ENCODE measurements at regions not wholly inside any gene's neighbourhood (a gene's known extent, or its start where the extent isn't known, plus 50 kb on each side); places are given as distances from the start of the nearest gene placed in this dataset.

DNA sequence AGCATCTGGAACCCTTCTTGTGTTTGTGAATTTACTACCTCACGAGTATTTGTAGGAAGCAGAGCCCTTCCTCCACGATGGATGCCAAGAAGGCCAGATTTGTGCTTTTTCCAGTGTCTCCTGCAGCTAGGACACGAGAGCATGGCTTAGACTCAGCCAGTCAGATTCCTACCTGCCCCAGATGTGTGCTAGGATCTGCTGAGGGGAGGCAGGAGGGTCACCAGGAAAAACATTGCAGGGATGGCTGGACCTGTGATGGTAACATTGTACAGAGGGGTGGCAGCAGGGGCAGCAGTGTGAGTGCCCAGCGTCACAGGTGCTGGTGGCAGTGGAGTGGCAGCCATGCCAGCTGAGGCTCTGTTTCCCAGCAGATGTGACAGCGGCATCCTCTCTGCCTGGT is 285.3 kb downstream of the FAM43A start:
- Histone ChIP-seq H3K27ac (ENCODE audit: low read length) (no peak overlapping the region), H3K27me3 (replicated peaks; ENCODE audit: insufficient read depth, low read length) (no peaks in the 10 kb centered on the region)
- no peak for TF ChIP-seq EZH2phosphoT487 (IDR thresholded peaks at IDR 0.05; ENCODE audit: low read length)
- TF ChIP-seq, protein P1, sequence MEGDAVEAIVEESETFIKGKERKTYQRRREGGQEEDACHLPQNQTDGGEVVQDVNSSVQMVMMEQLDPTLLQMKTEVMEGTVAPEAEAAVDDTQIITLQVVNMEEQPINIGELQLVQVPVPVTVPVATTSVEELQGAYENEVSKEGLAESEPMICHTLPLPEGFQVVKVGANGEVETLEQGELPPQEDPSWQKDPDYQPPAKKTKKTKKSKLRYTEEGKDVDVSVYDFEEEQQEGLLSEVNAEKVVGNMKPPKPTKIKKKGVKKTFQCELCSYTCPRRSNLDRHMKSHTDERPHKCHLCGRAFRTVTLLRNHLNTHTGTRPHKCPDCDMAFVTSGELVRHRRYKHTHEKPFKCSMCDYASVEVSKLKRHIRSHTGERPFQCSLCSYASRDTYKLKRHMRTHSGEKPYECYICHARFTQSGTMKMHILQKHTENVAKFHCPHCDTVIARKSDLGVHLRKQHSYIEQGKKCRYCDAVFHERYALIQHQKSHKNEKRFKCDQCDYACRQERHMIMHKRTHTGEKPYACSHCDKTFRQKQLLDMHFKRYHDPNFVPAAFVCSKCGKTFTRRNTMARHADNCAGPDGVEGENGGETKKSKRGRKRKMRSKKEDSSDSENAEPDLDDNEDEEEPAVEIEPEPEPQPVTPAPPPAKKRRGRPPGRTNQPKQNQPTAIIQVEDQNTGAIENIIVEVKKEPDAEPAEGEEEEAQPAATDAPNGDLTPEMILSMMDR (IDR thresholded peaks at IDR 0.05; ENCODE audit: low read length): no peak
- TF ChIP-seq EZH2 (optimal IDR thresholded peaks at IDR 0.05; ENCODE audit: low read depth, low read length): no peak

DNA sequence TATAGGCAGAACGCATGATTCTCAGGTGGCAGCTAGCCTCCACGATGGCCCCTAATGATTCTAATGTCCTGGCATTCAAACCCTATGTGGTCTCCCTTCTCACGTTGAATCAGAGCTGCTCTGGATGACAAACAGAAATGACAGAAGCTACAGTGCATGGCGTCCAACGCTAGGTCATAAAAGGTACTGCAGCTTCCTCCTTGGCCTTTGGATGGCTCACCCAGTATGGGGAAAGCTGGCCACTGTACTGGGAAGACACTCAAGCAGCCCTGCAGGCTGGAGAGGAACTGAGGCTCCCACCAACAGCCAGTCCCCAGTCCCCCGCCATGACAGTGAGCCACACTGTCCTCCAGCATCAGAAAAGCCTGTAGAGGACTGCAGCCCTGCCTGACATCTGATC is 286.3 kb downstream of the FAM43A start:
- no peaks in the 10 kb centered on the region for H3F3A ChIP-seq (ENCODE audit: insufficient read depth, low read length)
- H3K9ac ChIP-seq (ENCODE audit: low read length): no peak overlapping the region
- no peak overlapping the region for H2AFZ ChIP-seq (ENCODE audit: low read length)
- H3K4me1 ChIP-seq (ENCODE audit: low read length): no peaks in the 10 kb centered on the region
- TF ChIP-seq, protein P1 (IDR thresholded peaks at IDR 0.05; ENCODE audit: low read length): no peak
- TF ChIP-seq EZH2phosphoT487 (IDR thresholded peaks at IDR 0.05; ENCODE audit: low read length): no peak
- no peak for TF ChIP-seq EZH2 (optimal IDR thresholded peaks at IDR 0.05; ENCODE audit: low read depth, low read length)
- H3K79me2 ChIP-seq (ENCODE audit: low read length): no peaks in the 10 kb centered on the region
- no peaks in the 10 kb centered on the region for H3K36me3 ChIP-seq (replicated peaks; ENCODE audit: insufficient read depth, low read length)
- no peaks in the 10 kb centered on the region for H3K9me3 ChIP-seq (replicated peaks; ENCODE audit: insufficient read depth, low read length)
- H3K9me2 ChIP-seq (replicated peaks; ENCODE audit: insufficient read depth, low read length): no peaks in the 10 kb centered on the region
- no peaks in the 10 kb centered on the region for H4K20me1 ChIP-seq (ENCODE audit: insufficient read depth, low read length)
- no peak for DNase-seq
- no peaks in the 10 kb centered on the region for H3K27me3 ChIP-seq (replicated peaks; ENCODE audit: insufficient read depth, low read length)
- H3K4me3 ChIP-seq (ENCODE audit: low read length): no peak overlapping the region
- H3K27ac ChIP-seq (ENCODE audit: low read length): no peak overlapping the region
- H3K4me2 ChIP-seq (ENCODE audit: low read depth, low read length): no peak overlapping the region

More for the DNA sequence above, 285.3 kb downstream of the FAM43A start:
- no peak for DNase-seq
- Histone ChIP-seq H3K9me3 (replicated peaks; ENCODE audit: insufficient read depth, low read length) (no peaks in the 10 kb centered on the region), H3K4me1 (ENCODE audit: low read length) (no peaks in the 10 kb centered on the region), H4K20me1 (ENCODE audit: insufficient read depth, low read length) (no peaks in the 10 kb centered on the region), H2AFZ (ENCODE audit: low read length) (no peak overlapping the region), H3K79me2 (ENCODE audit: low read length) (no peaks in the 10 kb centered on the region), H3K9me2 (replicated peaks; ENCODE audit: insufficient read depth, low read length) (no peaks in the 10 kb centered on the region), H3K36me3 (replicated peaks; ENCODE audit: insufficient read depth, low read length) (no peaks in the 10 kb centered on the region), H3K4me3 (ENCODE audit: low read length) (no peak overlapping the region), H3F3A (ENCODE audit: insufficient read depth, low read length) (no peaks in the 10 kb centered on the region), H3K4me2 (ENCODE audit: low read depth, low read length) (no peak overlapping the region), H3K9ac (ENCODE audit: low read length) (no peak overlapping the region)

DNA sequence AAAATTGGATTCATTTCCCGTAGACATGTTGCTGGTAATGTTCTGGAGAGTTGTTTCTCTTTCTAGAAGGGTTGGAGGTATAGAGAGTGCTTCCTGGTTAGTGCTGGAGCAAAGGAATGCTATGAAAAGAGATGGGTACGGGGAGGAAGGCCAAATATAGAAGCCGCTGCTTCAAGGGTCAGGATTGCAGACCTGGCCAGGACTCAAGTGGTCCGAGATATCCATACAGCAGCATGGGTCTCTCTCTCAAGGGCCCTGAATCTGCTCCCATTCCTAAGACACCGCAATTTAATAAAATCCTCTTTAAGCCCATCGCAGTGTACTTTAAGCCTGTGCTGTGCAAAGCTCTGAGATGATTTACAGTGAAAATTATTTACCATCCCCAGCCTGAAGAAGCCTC is 287.0 kb downstream of the FAM43A start:
- Histone ChIP-seq H4K20me1 (ENCODE audit: insufficient read depth, low read length) (no peaks in the 10 kb centered on the region), H3K9me3 (replicated peaks; ENCODE audit: insufficient read depth, low read length) (no peaks in the 10 kb centered on the region), H3K4me3 (ENCODE audit: low read length) (no peak overlapping the region), H3K4me1 (ENCODE audit: low read length) (no peaks in the 10 kb centered on the region), H3K9me2 (replicated peaks; ENCODE audit: insufficient read depth, low read length) (no peaks in the 10 kb centered on the region), H3K36me3 (replicated peaks; ENCODE audit: insufficient read depth, low read length) (no peaks in the 10 kb centered on the region), H3K9ac (ENCODE audit: low read length) (no peak overlapping the region), H2AFZ (ENCODE audit: low read length) (no peak overlapping the region), H3F3A (ENCODE audit: insufficient read depth, low read length) (no peaks in the 10 kb centered on the region), H3K79me2 (ENCODE audit: low read length) (no peaks in the 10 kb centered on the region), H3K27me3 (replicated peaks; ENCODE audit: insufficient read depth, low read length) (no peaks in the 10 kb centered on the region), H3K4me2 (ENCODE audit: low read depth, low read length) (no peak overlapping the region), H3K27ac (ENCODE audit: low read length) (no peak overlapping the region)
- no peak for DNase-seq
- no peak for TF ChIP-seq EZH2 (optimal IDR thresholded peaks at IDR 0.05; ENCODE audit: low read depth, low read length)
- no peak for TF ChIP-seq EZH2phosphoT487 (IDR thresholded peaks at IDR 0.05; ENCODE audit: low read length)
- TF ChIP-seq, protein P1 (IDR thresholded peaks at IDR 0.05; ENCODE audit: low read length): no peak

Measured in MM.1S (cell line).